ENCODE measurements at regions not wholly inside any gene's neighbourhood (a gene's known extent, or its start where the extent isn't known, plus 50 kb on each side); places are given as distances from the start of the nearest gene placed in this dataset.

DNA sequence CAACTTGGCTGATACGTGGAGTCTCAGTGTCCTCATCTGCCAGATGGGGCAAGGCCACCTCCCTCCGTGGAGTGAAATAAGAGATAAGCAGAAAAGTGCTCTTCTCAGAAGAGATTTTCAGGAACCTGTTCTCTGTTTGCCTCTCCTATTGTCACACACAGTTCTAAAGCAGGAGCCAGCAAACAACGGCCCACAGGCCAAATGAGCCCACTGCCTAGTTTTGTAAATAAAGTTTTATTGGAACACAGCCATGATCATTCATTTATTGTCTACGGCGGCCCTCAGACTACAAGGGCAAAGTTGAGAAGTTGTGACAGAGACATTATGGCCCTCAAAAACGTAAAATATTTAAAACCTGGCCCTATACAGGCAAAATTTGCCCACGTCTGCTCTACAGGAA is 256.8 kb upstream of the IGF1R start:
- TF ChIP-seq GATA3 (IDR thresholded peaks at IDR 0.05; ENCODE audit: low read depth, low read length) (no peak), GATA2 (IDR thresholded peaks at IDR 0.05; ENCODE audit: low read depth, low read length) (no peak)
